ENCODE measurements at regions not wholly inside any gene's neighbourhood (a gene's known extent, or its start where the extent isn't known, plus 50 kb on each side); places are given as distances from the start of the nearest gene placed in this dataset.

GRCh38 chr6:106912091-106912490 lies 62.4 kb downstream of the CD24 start:
- H3K14ac ChIP-seq (ENCODE audit: low read length): peak overlapping the region; percentile 50
- no peak overlapping the region for H4K12ac ChIP-seq (ENCODE audit: low read depth, low read length)
- H2BK120ac ChIP-seq (ENCODE audit: insufficient read depth, low read length, poor library complexity): peak overlapping the region; percentile 97
- H3K4me2 ChIP-seq (ENCODE audit: low read length): no peak overlapping the region
- peak overlapping the region; percentile 80 for H4K91ac ChIP-seq (ENCODE audit: low read depth, low read length)
- H3K27me3 ChIP-seq (ENCODE audit: insufficient read depth, low read length): no peaks in the 10 kb centered on the region
- peak overlapping the region; percentile 16 for H3K4ac ChIP-seq (ENCODE audit: low read depth, low read length)
- no peak overlapping the region for H3K9ac ChIP-seq (ENCODE audit: low read length)
- H2AFZ ChIP-seq (ENCODE audit: insufficient read depth, low read length, poor library complexity): peak overlapping the region; percentile 1
- peak overlapping the region; percentile 55 for H2BK12ac ChIP-seq (ENCODE audit: low read length)
- peaks cover 7 to 19% of the 10 kb centered on the region in 2 experiments for H3K4me1 ChIP-seq (ENCODE audit: control insufficient read depth in 1 of 2, insufficient read depth in 2 of 2, low read length in 2 of 2)
- peak overlapping the region; percentile 94 for H3K27ac ChIP-seq (ENCODE audit: low read depth, low read length)
- peak overlapping the region; percentile 60 for H2AK5ac ChIP-seq (ENCODE audit: low read length)
- peak overlapping the region; percentile 51 for H4K8ac ChIP-seq (ENCODE audit: low read depth, low read length)
- H3K36me3 ChIP-seq (ENCODE audit: control insufficient read depth in 1 of 2, insufficient read depth in 2 of 2, low read length in 2 of 2): no peaks in the 10 kb centered on the region
- no peak for DNase-seq
- no peak overlapping the region for H3K4me3 ChIP-seq (ENCODE audit: low read depth, low read length)
- H3K9me3 ChIP-seq (ENCODE audit: insufficient read depth, low read depth, low read length): no peaks in the 10 kb centered on the region
- no peaks in the 10 kb centered on the region for H3K79me2 ChIP-seq (ENCODE audit: control insufficient read depth, insufficient read depth, low read length, poor library complexity)
- H3K79me1 ChIP-seq (ENCODE audit: low read length): peaks cover 9% of the 10 kb centered on the region
- H3K23ac ChIP-seq (ENCODE audit: low read length): no peak overlapping the region
- H2BK5ac ChIP-seq (ENCODE audit: low read depth, low read length, poor library complexity): peak overlapping the region; percentile 94
- peak overlapping the region; percentile 26 for H3K18ac ChIP-seq (ENCODE audit: low read length)

GRCh38 chr6:106910999-106911949 lies 63.3 kb downstream of the CD24 start:
- peak overlapping the region; percentile 50 for H4K91ac ChIP-seq (ENCODE audit: low read depth, low read length)
- no peak overlapping the region for H4K8ac ChIP-seq (ENCODE audit: low read depth, low read length)
- H3K4me2 ChIP-seq (ENCODE audit: low read length): no peak overlapping the region
- H3K27ac ChIP-seq (ENCODE audit: low read depth, low read length): no peak overlapping the region
- no peak overlapping the region for H2BK120ac ChIP-seq (ENCODE audit: insufficient read depth, low read length, poor library complexity)
- no peak overlapping the region for H3K14ac ChIP-seq (ENCODE audit: low read length)
- H3K9me3 ChIP-seq (ENCODE audit: insufficient read depth, low read depth, low read length): no peaks in the 10 kb centered on the region
- no peak overlapping the region for H3K23ac ChIP-seq (ENCODE audit: low read length)
- no peaks in the 10 kb centered on the region for H3K27me3 ChIP-seq (ENCODE audit: insufficient read depth, low read length)
- no CpG with 5 or more reads among the region's 7 CpGs for WGBS (ENCODE audit: extremely low coverage, insufficient coverage, insufficient read length)
- no peak overlapping the region for H2BK5ac ChIP-seq (ENCODE audit: low read depth, low read length, poor library complexity)
- H3K4ac ChIP-seq (ENCODE audit: low read depth, low read length): no peak overlapping the region
- H3K4me1 ChIP-seq (ENCODE audit: control insufficient read depth in 1 of 2, insufficient read depth in 2 of 2, low read length in 2 of 2): peaks cover 7 to 19% of the 10 kb centered on the region in 2 experiments
- peak overlapping the region; percentile 21 for H2BK12ac ChIP-seq (ENCODE audit: low read length)
- H2AK5ac ChIP-seq (ENCODE audit: low read length): no peak overlapping the region
- DNase-seq: no peak
- H3K4me3 ChIP-seq (ENCODE audit: low read depth, low read length): no peak overlapping the region
- H3K79me2 ChIP-seq (ENCODE audit: control insufficient read depth, insufficient read depth, low read length, poor library complexity): no peaks in the 10 kb centered on the region
- no peak overlapping the region for H3K18ac ChIP-seq (ENCODE audit: low read length)
- no peak overlapping the region for H4K12ac ChIP-seq (ENCODE audit: low read depth, low read length)
- no peaks in the 10 kb centered on the region for H3K36me3 ChIP-seq (ENCODE audit: control insufficient read depth in 1 of 2, insufficient read depth in 2 of 2, low read length in 2 of 2)
- H3K79me1 ChIP-seq (ENCODE audit: low read length): peaks cover 9% of the 10 kb centered on the region
- H3K9ac ChIP-seq (ENCODE audit: low read length): no peak overlapping the region
- no peak overlapping the region for H2AFZ ChIP-seq (ENCODE audit: insufficient read depth, low read length, poor library complexity)

GRCh38 chr6:106908386-106908840 lies 66.1 kb downstream of the CD24 start:
- no peak overlapping the region for H4K91ac ChIP-seq (ENCODE audit: low read depth, low read length)

GRCh38 chr6:106907754-106908153 lies 66.8 kb downstream of the CD24 start:
- Histone ChIP-seq H3K14ac (ENCODE audit: low read length) (no peak overlapping the region), H4K12ac (ENCODE audit: low read depth, low read length) (no peak overlapping the region), H3K9me3 (ENCODE audit: insufficient read depth, low read depth, low read length) (no peaks in the 10 kb centered on the region), H2BK120ac (ENCODE audit: insufficient read depth, low read length, poor library complexity) (no peak overlapping the region), H3K4me2 (ENCODE audit: low read length) (no peak overlapping the region), H2AFZ (ENCODE audit: insufficient read depth, low read length, poor library complexity) (no peak overlapping the region), H3K79me1 (ENCODE audit: low read length) (peaks cover 6% of the 10 kb centered on the region), H3K23ac (ENCODE audit: low read length) (no peak overlapping the region), H4K8ac (ENCODE audit: low read depth, low read length) (no peak overlapping the region), H3K27me3 (ENCODE audit: insufficient read depth, low read length) (no peaks in the 10 kb centered on the region), H3K18ac (ENCODE audit: low read length) (no peak overlapping the region), H3K4ac (ENCODE audit: low read depth, low read length) (no peak overlapping the region), H3K79me2 (ENCODE audit: control insufficient read depth, insufficient read depth, low read length, poor library complexity) (no peaks in the 10 kb centered on the region), H2AK5ac (ENCODE audit: low read length) (no peak overlapping the region), H3K36me3 (ENCODE audit: control insufficient read depth in 1 of 2, insufficient read depth in 2 of 2, low read length in 2 of 2) (no peaks in the 10 kb centered on the region), H3K27ac (ENCODE audit: low read depth, low read length) (no peak overlapping the region), H3K4me3 (ENCODE audit: low read depth, low read length) (no peak overlapping the region), H2BK5ac (ENCODE audit: low read depth, low read length, poor library complexity) (no peak overlapping the region), H3K4me1 (ENCODE audit: control insufficient read depth in 1 of 2, insufficient read depth in 2 of 2, low read length in 2 of 2) (peaks cover 6 to 17% of the 10 kb centered on the region in 2 experiments), H4K91ac (ENCODE audit: low read depth, low read length) (no peak overlapping the region), H3K9ac (ENCODE audit: low read length) (no peak overlapping the region), H2BK12ac (ENCODE audit: low read length) (no peak overlapping the region)
- DNase-seq: no peak
- WGBS (ENCODE audit: extremely low coverage, insufficient coverage, insufficient read length): no CpG with 5 or more reads among the region's 1 CpG

More at GRCh38 chr6:106908386-106908840, 66.1 kb downstream of the CD24 start:
- no CpG with 5 or more reads among the region's 3 CpGs for WGBS (ENCODE audit: extremely low coverage, insufficient coverage, insufficient read length)
- no peak overlapping the region for H3K18ac ChIP-seq (ENCODE audit: low read length)
- H4K12ac ChIP-seq (ENCODE audit: low read depth, low read length): no peak overlapping the region
- H2BK120ac ChIP-seq (ENCODE audit: insufficient read depth, low read length, poor library complexity): no peak overlapping the region
- peak overlapping the region; percentile 77 for H2BK12ac ChIP-seq (ENCODE audit: low read length)
- no peak overlapping the region for H3K4ac ChIP-seq (ENCODE audit: low read depth, low read length)
- H3K14ac ChIP-seq (ENCODE audit: low read length): no peak overlapping the region
- no peak overlapping the region for H3K23ac ChIP-seq (ENCODE audit: low read length)
- H2AK5ac ChIP-seq (ENCODE audit: low read length): peak overlapping the region; percentile 85
- H4K8ac ChIP-seq (ENCODE audit: low read depth, low read length): no peak overlapping the region
- H3K4me2 ChIP-seq (ENCODE audit: low read length): no peak overlapping the region
- H3K4me3 ChIP-seq (ENCODE audit: low read depth, low read length): no peak overlapping the region
- H3K27me3 ChIP-seq (ENCODE audit: insufficient read depth, low read length): no peaks in the 10 kb centered on the region
- no peaks in the 10 kb centered on the region for H3K36me3 ChIP-seq (ENCODE audit: control insufficient read depth in 1 of 2, insufficient read depth in 2 of 2, low read length in 2 of 2)
- H3K79me1 ChIP-seq (ENCODE audit: low read length): peaks cover 7% of the 10 kb centered on the region
- H2AFZ ChIP-seq (ENCODE audit: insufficient read depth, low read length, poor library complexity): no peak overlapping the region
- no peaks in the 10 kb centered on the region for H3K9me3 ChIP-seq (ENCODE audit: insufficient read depth, low read depth, low read length)
- DNase-seq: no peak
- no peak overlapping the region for H2BK5ac ChIP-seq (ENCODE audit: low read depth, low read length, poor library complexity)
- H3K4me1 ChIP-seq (ENCODE audit: control insufficient read depth in 1 of 2, insufficient read depth in 2 of 2, low read length in 2 of 2): peaks cover 7 to 17% of the 10 kb centered on the region in 2 experiments
- no peak overlapping the region for H3K9ac ChIP-seq (ENCODE audit: low read length)
- H3K27ac ChIP-seq (ENCODE audit: low read depth, low read length): no peak overlapping the region
- H3K79me2 ChIP-seq (ENCODE audit: control insufficient read depth, insufficient read depth, low read length, poor library complexity): no peaks in the 10 kb centered on the region
